Mesothelial cell of epicardium (in vitro differentiated cells): ENCODE measurements at regions not wholly inside any gene's neighbourhood (a gene's known extent, or its start where the extent isn't known, plus 50 kb on each side); places are given as distances from the start of the nearest gene placed in this dataset.
"Not testable (repeated sequence)": the region's sequence is repeated elsewhere in the genome, so short reads cannot be mapped to it uniquely, and the experiment has no call there.

Experiments
- DNase-seq, 2 experiments: peaks; one replicate each; pipeline ENCODE4 v3.0.0; 2021; ENCODE audit warnings: low spot score in 2 of 2; ENCODE audit not compliant: unreplicated experiment in 2 of 2
- H3K27ac Mint-ChIP-seq: 2 replicates; pipeline ENCODE4 v1.8.0; 2021; ENCODE audit warnings: mixed read lengths
- H3K27me3 Mint-ChIP-seq: 2 replicates; pipeline ENCODE4 v1.8.0; 2021; ENCODE audit warnings: low read depth, mixed read lengths
- H3K36me3 Mint-ChIP-seq: 2 replicates; pipeline ENCODE4 v1.8.0; 2021; ENCODE audit warnings: mixed read lengths
- H3K4me1 Mint-ChIP-seq: 2 replicates; pipeline ENCODE4 v1.8.0; 2021; ENCODE audit warnings: mixed read lengths
- H3K4me3 Mint-ChIP-seq: 2 replicates; pipeline ENCODE4 v1.8.0; 2021; ENCODE audit warnings: mild to moderate bottlenecking, moderate library complexity, mixed read lengths
- H3K9me3 Mint-ChIP-seq: 2 replicates; pipeline ENCODE4 v1.8.0; 2021; ENCODE audit warnings: mixed read lengths
- TF ChIP-seq, protein P1 (sequence below): fragments of 200-600 bp; sonication (generic); IDR thresholded peaks from one replicate; pipeline ENCODE4 v1.5.0; 2021; ENCODE audit warnings: antibody characterized with exemption; ENCODE audit not compliant: unreplicated experiment

- no peak overlapping the region for H3K4me3 Mint-ChIP-seq
- TF ChIP-seq, protein P1, sequence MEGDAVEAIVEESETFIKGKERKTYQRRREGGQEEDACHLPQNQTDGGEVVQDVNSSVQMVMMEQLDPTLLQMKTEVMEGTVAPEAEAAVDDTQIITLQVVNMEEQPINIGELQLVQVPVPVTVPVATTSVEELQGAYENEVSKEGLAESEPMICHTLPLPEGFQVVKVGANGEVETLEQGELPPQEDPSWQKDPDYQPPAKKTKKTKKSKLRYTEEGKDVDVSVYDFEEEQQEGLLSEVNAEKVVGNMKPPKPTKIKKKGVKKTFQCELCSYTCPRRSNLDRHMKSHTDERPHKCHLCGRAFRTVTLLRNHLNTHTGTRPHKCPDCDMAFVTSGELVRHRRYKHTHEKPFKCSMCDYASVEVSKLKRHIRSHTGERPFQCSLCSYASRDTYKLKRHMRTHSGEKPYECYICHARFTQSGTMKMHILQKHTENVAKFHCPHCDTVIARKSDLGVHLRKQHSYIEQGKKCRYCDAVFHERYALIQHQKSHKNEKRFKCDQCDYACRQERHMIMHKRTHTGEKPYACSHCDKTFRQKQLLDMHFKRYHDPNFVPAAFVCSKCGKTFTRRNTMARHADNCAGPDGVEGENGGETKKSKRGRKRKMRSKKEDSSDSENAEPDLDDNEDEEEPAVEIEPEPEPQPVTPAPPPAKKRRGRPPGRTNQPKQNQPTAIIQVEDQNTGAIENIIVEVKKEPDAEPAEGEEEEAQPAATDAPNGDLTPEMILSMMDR, result no peak
- peaks cover 36% of the 10 kb centered on the region for H3K27me3 Mint-ChIP-seq
- peaks cover 4% of the 10 kb centered on the region for H3K4me1 Mint-ChIP-seq
- H3K36me3 Mint-ChIP-seq, result no peaks in the 10 kb centered on the region
- H3K9me3 Mint-ChIP-seq, result peaks cover 12% of the 10 kb centered on the region
- no peak for DNase-seq
- no peak overlapping the region for H3K27ac Mint-ChIP-seq
These were observed 195.1 kb upstream of the TOX3 start for GRCh38 chr16:52742052-52742451.

DNA sequence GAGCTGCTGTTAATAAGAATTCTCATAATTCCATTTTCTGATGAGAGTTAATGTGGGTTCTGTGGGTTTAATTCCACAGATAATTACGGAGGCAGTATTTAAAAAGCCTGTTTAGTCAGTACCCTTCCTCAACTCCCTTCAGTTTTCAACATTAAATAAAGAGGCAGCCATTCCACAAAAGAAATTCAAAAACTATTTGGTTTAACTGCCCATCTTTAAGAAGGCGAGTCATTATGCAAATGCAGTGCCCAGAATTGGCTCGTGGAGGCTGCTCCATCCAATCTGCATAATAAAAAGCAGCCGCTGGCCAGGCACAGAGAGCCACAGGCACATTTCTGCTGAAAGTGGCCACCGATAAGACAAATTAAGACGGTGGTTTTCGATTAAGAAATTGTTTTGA lies 194.4 kb upstream of the TOX3 start:
- DNase-seq, result no peak
- H3K27ac Mint-ChIP-seq, result no peak overlapping the region

DNA sequence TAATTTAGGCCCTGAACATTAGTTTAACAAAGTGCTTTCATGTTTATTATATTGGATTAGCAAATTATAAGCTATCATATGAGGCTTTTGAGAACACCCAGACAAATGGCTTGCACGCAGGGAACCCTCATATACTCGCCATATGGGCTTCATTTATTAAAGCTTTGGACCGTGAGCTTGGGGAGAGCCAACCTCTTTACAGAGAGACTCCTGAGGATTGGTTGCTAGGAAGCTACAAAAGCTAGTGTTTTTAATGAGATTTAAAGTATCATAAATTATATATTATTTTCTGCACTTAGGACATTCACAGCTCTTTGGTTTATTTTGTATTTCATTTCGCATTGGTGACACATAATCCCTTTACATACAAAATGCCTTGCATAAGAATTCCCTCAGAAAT lies 193.8 kb upstream of the TOX3 start:
- Mint-ChIP-seq H3K4me1 (peaks cover 4% of the 10 kb centered on the region), H3K36me3 (no peaks in the 10 kb centered on the region), H3K27me3 (peaks cover 30% of the 10 kb centered on the region), H3K4me3 (no peak overlapping the region), H3K27ac (no peak overlapping the region), H3K9me3 (peaks cover 12% of the 10 kb centered on the region)
- TF ChIP-seq, protein P1, result no peak
- no peak for DNase-seq

More for the DNA sequence above, 194.4 kb upstream of the TOX3 start:
- Mint-ChIP-seq H3K36me3 (no peaks in the 10 kb centered on the region), H3K4me3 (no peak overlapping the region), H3K9me3 (peaks cover 12% of the 10 kb centered on the region), H3K27me3 (peaks cover 32% of the 10 kb centered on the region), H3K4me1 (peaks cover 4% of the 10 kb centered on the region)
- TF ChIP-seq, protein P1, result no peak

GRCh38 chr16:52740333-52740732 lies 193.4 kb upstream of the TOX3 start:
- Mint-ChIP-seq H3K36me3 (no peaks in the 10 kb centered on the region), H3K27ac (no peak overlapping the region), H3K9me3 (peaks cover 12% of the 10 kb centered on the region), H3K4me3 (no peak overlapping the region), H3K27me3 (peaks cover 31% of the 10 kb centered on the region), H3K4me1 (peaks cover 4% of the 10 kb centered on the region)
- TF ChIP-seq, protein P1, result no peak
- no peak for DNase-seq

DNA sequence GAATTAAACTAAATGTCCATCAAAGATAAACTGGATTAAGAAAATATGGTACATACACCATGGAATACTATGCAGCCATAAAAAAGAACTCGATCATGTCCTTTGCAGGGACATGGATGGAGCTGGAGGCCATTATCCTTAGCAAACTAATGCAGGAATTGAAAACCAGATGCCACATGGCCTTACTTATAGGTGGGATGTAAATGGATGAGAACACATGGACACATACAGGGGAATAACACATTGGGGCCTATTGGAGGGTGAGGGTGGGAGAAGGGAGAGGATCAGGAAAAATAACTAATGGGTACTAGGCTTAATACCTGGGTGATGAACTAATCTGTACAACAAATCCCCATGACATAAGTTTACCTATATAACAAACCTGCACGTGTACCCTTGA lies 192.0 kb upstream of the TOX3 start:
- not testable (repeated sequence) for DNase-seq, H3K4me3 Mint-ChIP-seq, H3K4me1 Mint-ChIP-seq, H3K36me3 Mint-ChIP-seq, H3K27ac Mint-ChIP-seq
- Mint-ChIP-seq H3K27me3 (peaks cover 32% of the 10 kb centered on the region), H3K9me3 (peaks cover 12% of the 10 kb centered on the region)

- TF ChIP-seq, protein P1, result no peak
- DNase-seq, result no peak
- Mint-ChIP-seq H3K36me3 (no peaks in the 10 kb centered on the region), H3K9me3 (peaks cover 9% of the 10 kb centered on the region), H3K27me3 (peaks cover 25% of the 10 kb centered on the region), H3K4me3 (no peak overlapping the region), H3K4me1 (no peaks in the 10 kb centered on the region), H3K27ac (no peak overlapping the region)
These were observed 184.4 kb upstream of the TOX3 start for GRCh38 chr16:52731219-52731875.
